ENCODE measurements at regions not wholly inside any gene's neighbourhood (a gene's known extent, or its start where the extent isn't known, plus 50 kb on each side); places are given as distances from the start of the nearest gene placed in this dataset.

GRCh38 chr2:10966056-10966455, 54.3 kb downstream of the KCNF1 start:
- TF ChIP-seq CTCF (conservative IDR thresholded peaks at IDR 0.05; ENCODE audit: low read length) (no peak), EZH2phosphoT487 (IDR thresholded peaks at IDR 0.05; ENCODE audit: borderline replicate concordance) (no peak)
